Astrocyte of the cerebellum (primary cell): ENCODE measurements at regions not wholly inside any gene's neighbourhood (a gene's known extent, or its start where the extent isn't known, plus 50 kb on each side); places are given as distances from the start of the nearest gene placed in this dataset.

ENCODE experiments used
- DNase-seq: peaks from one replicate; pipeline ENCODE4 v3.0.0-alpha.2; 2011; ENCODE audit warnings: low read depth
- H3K4me3 ChIP-seq: 2 replicates; pipeline ENCODE4 v1.5.1; 2011; ENCODE audit warnings: mild to moderate bottlenecking, low read depth, low read length, moderate library complexity
- CTCF ChIP-seq: IDR thresholded peaks from 2 replicates; pipeline ENCODE4 v1.5.1; 2012; ENCODE audit warnings: low read length, low read depth, moderate library complexity, mild to moderate bottlenecking; ENCODE audit errors: missing control alignments
- in situ Hi-C: cut with HindIII; loops from 2 replicates; pipeline ENCODE4 v1.10.0; 2017; ENCODE audit warnings: low sequenced_read_pairs

DNA sequence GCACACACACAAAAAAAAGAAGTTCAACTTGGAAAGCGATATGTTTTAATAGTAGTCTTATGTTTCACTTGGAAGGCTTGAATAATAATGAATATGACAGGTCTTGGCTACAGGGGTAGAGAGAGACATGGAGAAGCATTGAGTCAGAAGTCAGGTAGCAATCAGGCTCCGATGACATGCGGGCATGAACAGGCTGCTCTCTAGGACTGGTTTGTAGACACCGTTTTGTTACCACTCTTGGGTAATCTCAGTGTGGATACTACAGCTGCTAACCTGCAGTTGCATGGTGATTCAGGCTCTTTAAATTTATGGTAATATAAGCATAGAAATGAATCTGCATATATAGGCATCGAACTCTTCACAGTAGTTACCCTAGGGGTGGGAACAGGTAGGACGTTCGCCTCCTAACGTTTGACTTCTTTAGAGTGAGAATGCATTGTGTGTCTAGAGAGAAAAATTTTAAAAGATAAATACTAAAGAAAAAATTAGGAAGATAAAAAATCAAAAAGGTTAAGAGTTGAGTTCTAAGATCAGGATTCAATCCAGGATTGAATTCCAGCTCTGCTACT lies 241.6 kb upstream of the KBTBD8 start:
- in situ Hi-C loops: no loop called here
- DNase-seq: no peak
- no peak for TF ChIP-seq CTCF
- H3K4me3 ChIP-seq: no peak overlapping the region

DNA sequence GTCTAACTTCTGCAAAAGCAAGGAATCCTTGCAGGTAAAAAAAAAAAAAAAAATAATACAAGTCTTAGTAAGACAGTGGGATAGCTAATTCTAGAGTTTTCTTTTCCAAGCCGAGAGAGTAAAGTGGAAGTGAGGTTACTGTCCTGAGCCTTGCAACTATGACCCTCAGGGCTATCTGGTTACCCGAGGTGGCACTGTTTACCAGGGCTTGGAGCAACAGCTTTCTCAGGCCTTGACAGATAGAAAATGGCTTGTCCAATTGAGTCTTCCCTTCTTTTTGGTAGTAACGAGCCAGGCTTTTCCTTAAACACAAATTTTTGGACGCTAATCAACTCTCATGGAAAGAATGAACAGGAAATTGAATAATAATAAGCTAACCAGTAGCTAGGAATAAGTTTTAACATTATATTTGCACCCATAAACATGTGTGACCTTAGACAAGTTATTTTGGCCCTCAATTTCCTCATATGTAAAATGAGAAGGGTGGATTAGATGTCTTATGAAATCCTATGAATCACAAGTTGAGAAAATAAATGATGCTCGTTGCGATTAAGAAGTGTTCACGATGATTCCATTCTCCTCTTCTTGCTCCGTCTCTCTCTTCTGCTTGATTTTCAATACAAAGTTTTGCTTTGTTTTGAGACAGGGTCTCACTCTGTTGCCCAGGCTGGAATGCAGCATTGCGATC lies 236.9 kb upstream of the KBTBD8 start:
- H3K4me3 ChIP-seq: no peak overlapping the region
- no peak for DNase-seq
- no peak for TF ChIP-seq CTCF
- in situ Hi-C loops: no loop called here

DNA sequence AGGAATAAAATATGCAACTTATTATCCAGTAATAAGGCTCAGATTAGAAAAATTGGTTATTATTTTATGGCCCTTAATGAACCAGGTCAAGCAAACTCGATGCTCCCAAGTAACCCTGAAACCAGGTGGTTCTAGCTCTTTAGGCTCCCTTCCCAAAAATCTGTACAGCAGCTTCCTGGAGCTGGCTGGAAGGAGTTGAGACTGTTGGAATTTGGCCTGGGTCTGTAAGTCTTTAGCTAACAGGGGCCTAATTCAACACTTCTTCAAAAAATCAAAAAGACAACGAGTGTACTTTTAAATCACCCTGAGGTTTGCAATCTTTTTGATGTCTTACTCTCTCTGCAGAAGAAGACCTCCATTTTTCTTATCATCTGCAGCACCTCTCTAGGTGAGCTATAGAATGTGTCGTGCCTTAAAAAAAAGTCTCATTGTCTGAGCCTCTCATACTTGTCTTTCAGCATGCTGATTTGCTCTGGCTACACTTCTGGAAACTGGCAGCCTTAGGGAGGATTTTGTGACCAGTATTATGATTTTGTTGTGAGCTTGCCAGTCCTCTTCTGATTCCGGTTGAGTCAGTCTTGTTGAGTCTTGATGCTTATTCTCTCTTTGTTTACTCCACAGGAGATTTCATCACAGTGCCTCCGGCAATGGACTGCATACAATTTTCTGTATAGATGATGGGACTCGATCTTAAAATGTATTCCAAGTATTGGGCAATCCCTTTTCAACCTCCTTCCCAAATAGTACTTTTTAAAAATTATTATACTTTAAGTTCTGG lies 235.0 kb upstream of the KBTBD8 start:
- DNase-seq: peak; percentile 6
- in situ Hi-C loops: no loop called here
- H3K4me3 ChIP-seq: no peak overlapping the region
- no peak for TF ChIP-seq CTCF

DNA sequence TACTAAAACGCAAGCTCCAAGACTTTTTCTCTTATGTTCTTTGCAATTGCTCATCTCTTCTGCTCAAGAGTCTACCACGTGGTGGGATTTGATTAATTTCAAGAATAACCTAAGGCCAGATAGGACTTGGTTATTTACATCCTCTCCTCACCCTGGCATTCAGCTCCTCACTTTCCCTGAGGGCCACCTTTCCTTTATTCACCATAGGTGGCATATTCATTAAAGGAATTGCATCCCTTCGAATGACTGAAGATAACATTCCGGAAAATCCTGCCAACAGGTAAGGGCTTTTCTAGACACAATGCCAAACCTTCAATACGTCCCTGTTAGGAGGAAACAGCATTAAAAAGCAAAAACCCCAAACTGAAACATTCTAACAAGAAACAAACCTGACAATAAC lies 220.0 kb upstream of the KBTBD8 start:
- no peak overlapping the region for H3K4me3 ChIP-seq
- DNase-seq: no peak
- in situ Hi-C loops: no loop called here
- no peak for TF ChIP-seq CTCF

DNA sequence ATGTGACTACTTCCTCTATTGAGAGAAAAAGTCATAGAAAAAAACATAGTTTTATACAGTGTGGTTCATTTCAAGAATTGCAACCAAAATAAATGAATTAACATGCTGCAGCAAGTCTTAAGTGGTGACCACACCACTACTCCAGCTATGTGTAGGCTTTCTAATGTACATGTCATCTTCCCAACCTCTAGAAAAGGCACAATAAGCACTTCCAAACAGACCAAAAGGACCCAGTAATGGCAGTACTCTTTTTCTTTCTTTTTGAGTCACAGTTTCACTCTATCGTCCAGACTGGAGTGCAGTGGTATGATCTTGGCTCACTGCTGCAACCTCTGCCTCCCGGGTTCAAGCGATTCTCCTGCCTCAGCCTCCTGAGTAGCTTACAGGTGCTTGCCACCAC lies 219.3 kb upstream of the KBTBD8 start:
- TF ChIP-seq CTCF: no peak
- in situ Hi-C loops: no loop called here
- DNase-seq: no peak
- no peak overlapping the region for H3K4me3 ChIP-seq

DNA sequence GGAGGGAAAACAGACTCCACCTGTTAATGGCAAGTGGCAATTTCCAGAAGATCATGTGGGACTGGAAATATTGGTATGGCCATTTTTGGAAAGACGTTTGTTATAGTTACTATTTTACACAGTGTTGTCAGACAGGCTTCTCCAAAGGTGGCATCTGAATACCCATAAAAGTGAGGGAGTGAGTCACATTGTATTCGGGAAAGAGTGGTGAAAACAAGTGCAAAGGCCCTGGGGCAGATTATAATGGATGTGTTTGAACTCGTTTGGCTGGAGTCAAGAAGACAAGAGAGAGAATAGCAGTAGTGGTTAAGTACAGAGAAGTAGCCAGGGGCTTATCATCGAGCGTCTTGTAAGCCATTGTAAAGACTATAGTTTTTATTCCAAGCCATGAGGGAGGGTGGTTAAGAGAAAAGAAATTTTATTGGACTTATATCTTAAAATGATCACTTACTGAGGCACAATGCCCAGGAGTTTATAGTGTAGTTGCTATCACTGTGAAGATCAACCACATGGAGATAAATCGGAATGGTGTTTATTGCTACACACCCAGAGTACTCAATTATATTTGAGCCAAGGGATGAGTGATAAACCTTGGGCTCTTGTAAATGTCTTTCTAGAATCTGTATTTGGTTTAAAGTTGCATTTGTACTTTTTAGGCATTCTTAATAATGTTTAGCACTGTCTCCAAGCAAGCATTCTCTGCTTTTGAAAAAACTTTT lies 212.8 kb upstream of the KBTBD8 start:
- DNase-seq: no peak
- no peak for TF ChIP-seq CTCF
- in situ Hi-C loops: no loop called here

More for the DNA sequence above, 212.8 kb upstream of the KBTBD8 start:
- H3K4me3 ChIP-seq: no peak overlapping the region
